ENCODE measurements at regions not wholly inside any gene's neighbourhood (a gene's known extent, or its start where the extent isn't known, plus 50 kb on each side); places are given as distances from the start of the nearest gene placed in this dataset.
A peak's percentile ranks its signal among the peaks of the same experiment; 100 is the strongest.

DNA sequence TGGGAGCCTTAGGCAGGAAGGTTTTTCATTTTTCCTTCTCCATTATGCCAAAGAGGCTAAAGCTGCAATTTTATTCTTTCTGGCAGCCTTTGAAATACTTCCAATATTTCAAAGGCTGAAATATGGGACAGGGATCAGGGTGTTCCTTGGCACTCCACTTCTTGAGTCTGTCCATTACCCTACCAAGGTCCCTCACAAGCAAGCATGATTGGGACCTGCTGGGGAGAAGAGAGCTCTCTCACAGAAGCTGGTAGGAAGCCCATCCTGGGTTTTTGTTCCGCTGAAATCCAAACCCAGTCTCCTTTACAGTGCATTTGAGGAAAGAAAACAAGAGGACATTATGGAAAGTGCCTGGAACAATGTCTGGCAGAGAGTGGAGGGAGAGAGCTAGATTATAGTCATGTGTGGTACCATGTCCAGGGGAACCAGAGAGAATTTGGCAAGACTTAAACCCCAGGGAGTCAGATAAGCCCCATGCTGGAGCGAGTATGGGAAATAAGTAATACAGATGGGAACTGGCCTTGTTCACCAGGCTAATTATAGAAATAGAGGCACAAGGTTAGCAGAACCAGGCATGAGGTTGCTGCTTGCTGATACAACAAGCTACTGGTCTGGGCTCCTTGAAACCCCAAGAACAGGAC lies 104.7 kb downstream of the LSM5 start:
- Mint-ChIP-seq H3K4me3 (no peak overlapping the region), H3K4me1 (no peaks in the 10 kb centered on the region), H3K36me3 (ENCODE audit: low read depth) (no peaks in the 10 kb centered on the region), H3K9me3 (peaks cover 3% of the 10 kb centered on the region), H3K27ac (no peak overlapping the region), H3K27me3 (peaks cover 3% of the 10 kb centered on the region)
- ChIA-PET POLR2A (no interaction called here), CTCF (no interaction called here)
- DNase-seq: no peak

DNA sequence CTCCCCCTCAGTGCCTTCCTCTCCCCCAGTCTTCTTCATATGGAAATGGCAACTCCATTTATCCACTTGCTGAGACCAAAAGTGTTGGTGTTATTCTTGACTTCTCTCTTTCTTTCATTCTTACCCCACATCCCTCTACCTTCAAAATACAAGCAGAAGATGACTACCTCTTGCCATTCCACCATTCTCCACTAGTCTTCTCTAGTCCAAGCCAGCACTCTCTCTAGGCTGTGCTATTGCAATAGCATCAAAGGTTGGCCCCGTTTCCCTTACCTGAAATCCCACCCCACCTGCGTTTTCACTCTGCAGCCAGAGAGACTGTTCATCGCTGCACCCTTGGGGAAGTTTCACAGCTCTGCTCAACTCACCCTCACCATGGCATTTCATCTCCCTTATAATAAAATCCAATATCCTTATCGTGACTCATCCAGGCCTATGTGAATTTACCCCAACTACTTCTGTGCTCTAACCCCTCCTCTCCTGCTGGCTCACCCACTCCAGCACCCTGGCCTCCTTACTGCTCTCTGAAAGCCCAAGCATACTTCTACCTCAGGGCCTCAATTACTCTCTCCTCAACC lies 109.1 kb downstream of the LSM5 start:
- ChIA-PET CTCF (no interaction called here), POLR2A (no interaction called here)
- Mint-ChIP-seq H3K9me3 (peaks cover 3% of the 10 kb centered on the region), H3K36me3 (ENCODE audit: low read depth) (no peaks in the 10 kb centered on the region), H3K27ac (no peak overlapping the region), H3K4me1 (no peaks in the 10 kb centered on the region), H3K27me3 (peaks cover 3% of the 10 kb centered on the region), H3K4me3 (no peak overlapping the region)
- no peak for DNase-seq

GRCh38 chr7:32379510-32380112 lies 110.6 kb downstream of the LSM5 start:
- no peak overlapping the region for H3K4me3 Mint-ChIP-seq
- CTCF ChIA-PET: no interaction called here
- DNase-seq: no peak
- H3K36me3 Mint-ChIP-seq (ENCODE audit: low read depth): no peaks in the 10 kb centered on the region
- no peak overlapping the region for H3K27ac Mint-ChIP-seq
- POLR2A ChIA-PET: no interaction called here
- H3K4me1 Mint-ChIP-seq: no peaks in the 10 kb centered on the region
- peaks cover 3% of the 10 kb centered on the region for H3K9me3 Mint-ChIP-seq
- peaks cover 2% of the 10 kb centered on the region for H3K27me3 Mint-ChIP-seq

GRCh38 chr7:32378988-32379387 lies 111.2 kb downstream of the LSM5 start:
- Mint-ChIP-seq H3K27ac (no peak overlapping the region), H3K36me3 (ENCODE audit: low read depth) (no peaks in the 10 kb centered on the region), H3K4me1 (no peaks in the 10 kb centered on the region), H3K9me3 (peaks cover 3% of the 10 kb centered on the region), H3K27me3 (peaks cover 2% of the 10 kb centered on the region), H3K4me3 (no peak overlapping the region)
- ChIA-PET POLR2A (no interaction called here), CTCF (interaction anchor here (1.2 kb wide), 1 partner anchor 168 kb away, joined by 3 read pairs; no protein-coding TSS in a partner anchor)
- DNase-seq: no peak

DNA sequence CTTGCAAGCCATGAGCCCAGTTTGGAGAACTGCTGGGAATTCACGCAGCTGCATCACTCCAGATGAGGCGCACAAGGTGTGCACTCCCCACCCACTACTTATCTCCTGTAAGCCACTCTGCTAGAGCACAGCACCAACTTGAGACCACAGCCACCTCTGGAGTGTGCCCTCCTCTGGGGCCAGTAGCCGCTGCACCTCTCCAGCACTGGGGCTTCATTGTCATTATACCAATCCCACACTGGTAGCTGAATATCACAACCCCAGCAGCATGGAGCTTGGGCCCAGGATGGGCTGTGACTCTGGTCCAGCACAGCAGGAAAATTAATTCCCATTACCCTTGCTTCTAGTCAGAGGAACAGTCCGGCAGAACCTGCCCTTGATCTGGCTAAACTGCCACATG lies 125.6 kb downstream of the LSM5 start:
- H3K36me3 Mint-ChIP-seq (ENCODE audit: low read depth): no peaks in the 10 kb centered on the region
- POLR2A ChIA-PET: no interaction called here
- no peaks in the 10 kb centered on the region for H3K9me3 Mint-ChIP-seq
- H3K4me3 Mint-ChIP-seq: no peak overlapping the region
- H3K27ac Mint-ChIP-seq: no peak overlapping the region
- H3K27me3 Mint-ChIP-seq: no peaks in the 10 kb centered on the region
- CTCF ChIA-PET: no interaction called here
- no peak for DNase-seq
- H3K4me1 Mint-ChIP-seq: no peaks in the 10 kb centered on the region

DNA sequence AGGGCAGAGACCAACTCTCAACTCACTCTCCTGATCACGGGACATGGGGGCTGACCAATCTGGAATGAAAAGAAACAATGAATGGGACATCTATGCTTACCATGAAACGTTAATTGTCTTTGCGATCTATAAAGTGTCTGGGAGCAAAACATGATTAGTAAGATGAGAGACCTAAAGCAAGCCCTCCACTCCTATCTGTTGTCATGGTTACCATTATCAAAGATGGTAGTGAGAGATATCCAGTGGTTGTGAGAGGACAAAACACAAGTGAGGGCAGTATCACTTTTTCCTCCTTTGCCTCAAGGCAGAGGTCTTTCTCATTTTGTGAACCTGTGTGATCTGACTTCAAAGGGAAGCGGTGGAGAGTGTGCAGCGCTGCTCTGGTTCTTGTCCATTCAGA lies 130.1 kb downstream of the LSM5 start:
- Mint-ChIP-seq H3K27me3 (no peaks in the 10 kb centered on the region), H3K36me3 (ENCODE audit: low read depth) (no peaks in the 10 kb centered on the region), H3K4me1 (no peaks in the 10 kb centered on the region), H3K9me3 (no peaks in the 10 kb centered on the region), H3K4me3 (no peak overlapping the region), H3K27ac (no peak overlapping the region)
- no peak for DNase-seq
- ChIA-PET POLR2A (no interaction called here), CTCF (no interaction called here)

DNA sequence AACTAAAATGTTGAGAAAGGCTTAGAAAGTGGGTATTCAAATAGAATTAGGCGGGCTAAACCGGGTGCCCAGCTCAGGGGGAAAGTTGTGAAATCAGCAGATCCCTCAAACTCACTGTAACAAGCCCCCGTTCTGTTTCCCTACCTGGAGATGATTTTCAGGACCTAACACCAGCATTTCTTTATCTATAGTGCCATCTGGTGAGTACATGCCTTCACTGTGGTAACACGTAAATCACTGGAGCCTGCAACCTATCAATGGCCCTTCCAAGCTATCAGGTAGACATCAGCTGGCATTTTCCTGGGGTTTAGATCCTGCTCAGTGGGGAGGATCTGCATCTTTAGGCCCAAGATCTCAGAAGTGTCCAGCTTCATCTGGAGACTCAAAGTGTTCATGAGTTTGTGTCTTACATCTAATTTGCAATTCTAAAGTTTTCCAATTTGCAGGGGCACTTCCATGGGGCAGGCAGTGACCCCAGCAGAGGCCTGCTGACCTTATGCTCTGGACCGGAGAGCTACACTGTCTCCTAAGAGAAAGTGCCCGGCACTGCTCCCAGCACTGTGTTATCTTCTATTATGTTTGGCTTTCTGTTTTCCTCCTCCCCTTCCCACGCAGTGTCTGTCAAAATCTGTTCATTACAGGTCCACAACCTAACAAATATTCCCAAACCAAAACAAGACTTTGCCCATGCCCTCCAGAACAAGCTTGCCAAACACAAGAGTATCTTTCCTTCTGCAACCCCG lies 132.5 kb downstream of the LSM5 start:
- CTCF ChIA-PET: interaction anchor here (2.5 kb wide), 1 partner anchor 10 kb away, joined by 12 read pairs; no protein-coding TSS in a partner anchor
- DNase-seq: no peak
- no peaks in the 10 kb centered on the region for H3K36me3 Mint-ChIP-seq (ENCODE audit: low read depth)
- H3K9me3 Mint-ChIP-seq: no peaks in the 10 kb centered on the region
- POLR2A ChIA-PET: no interaction called here
- no peaks in the 10 kb centered on the region for H3K4me1 Mint-ChIP-seq
- H3K27ac Mint-ChIP-seq: no peak overlapping the region
- no peak overlapping the region for H3K4me3 Mint-ChIP-seq
- no peaks in the 10 kb centered on the region for H3K27me3 Mint-ChIP-seq

DNA sequence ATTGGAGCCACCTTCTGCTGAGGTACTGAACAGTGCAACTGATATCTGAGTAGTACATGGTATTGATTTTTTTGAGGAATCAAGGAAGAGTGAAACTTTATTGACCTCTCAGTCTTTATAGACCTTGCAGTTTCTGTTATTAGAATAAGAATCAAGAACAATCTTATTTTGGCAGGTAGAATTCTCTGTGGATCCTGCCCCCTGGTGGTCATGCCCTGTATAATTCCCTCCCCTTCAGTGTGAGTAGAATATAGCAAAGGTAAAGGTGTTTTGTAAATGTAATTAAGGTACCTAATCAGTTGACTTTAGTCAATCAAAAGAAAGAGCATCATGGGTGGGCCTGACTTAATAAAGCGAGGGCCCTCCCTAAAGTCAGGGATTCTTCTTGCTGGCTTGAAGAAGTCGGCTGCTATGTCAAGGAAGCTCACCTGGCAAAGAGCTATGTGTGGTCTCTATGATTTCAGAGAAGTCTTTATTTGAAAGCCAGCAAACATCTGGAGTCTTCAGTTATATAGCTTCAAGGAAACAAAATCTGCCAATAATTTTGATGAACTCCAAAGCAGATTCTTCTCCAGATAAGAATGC lies 142.8 kb downstream of the LSM5 start:
- Mint-ChIP-seq H3K9me3 (no peaks in the 10 kb centered on the region), H3K4me3 (no peak overlapping the region), H3K27ac (no peak overlapping the region), H3K4me1 (no peaks in the 10 kb centered on the region), H3K36me3 (ENCODE audit: low read depth) (no peaks in the 10 kb centered on the region), H3K27me3 (no peaks in the 10 kb centered on the region)
- ChIA-PET CTCF (interaction anchor here (0.8 to 2.2 kb wide), 5 partner anchors 10 to 603 kb away, joined by 3 to 21 read pairs (median 4); no protein-coding TSS in a partner anchor), POLR2A (no interaction called here)
- peak; percentile 28 for DNase-seq

DNA sequence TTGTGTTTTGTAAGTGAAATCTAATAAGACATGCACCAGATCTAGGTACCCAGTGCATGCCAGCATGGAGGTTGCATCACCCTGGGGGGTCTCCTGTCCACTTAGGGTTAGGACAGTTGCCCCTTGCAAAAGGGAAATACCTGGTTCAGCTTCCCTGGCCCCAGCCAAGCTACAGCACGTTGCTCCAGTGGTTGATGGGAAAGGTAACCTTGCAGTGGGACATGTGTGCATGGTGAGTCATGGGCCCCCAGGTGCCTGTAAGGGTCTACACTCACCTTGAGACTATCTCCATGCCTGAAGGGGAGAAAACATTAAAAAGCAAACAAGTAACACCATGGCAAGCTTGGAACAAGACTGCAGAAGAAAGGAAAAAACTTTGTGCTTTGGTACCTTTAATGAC lies 143.9 kb downstream of the LSM5 start:
- no peaks in the 10 kb centered on the region for H3K9me3 Mint-ChIP-seq
- CTCF ChIA-PET: no interaction called here
- H3K27ac Mint-ChIP-seq: no peak overlapping the region
- H3K27me3 Mint-ChIP-seq: no peaks in the 10 kb centered on the region
- DNase-seq: no peak
- no peak overlapping the region for H3K4me3 Mint-ChIP-seq
- no peaks in the 10 kb centered on the region for H3K36me3 Mint-ChIP-seq (ENCODE audit: low read depth)
- POLR2A ChIA-PET: no interaction called here
- no peaks in the 10 kb centered on the region for H3K4me1 Mint-ChIP-seq

DNA sequence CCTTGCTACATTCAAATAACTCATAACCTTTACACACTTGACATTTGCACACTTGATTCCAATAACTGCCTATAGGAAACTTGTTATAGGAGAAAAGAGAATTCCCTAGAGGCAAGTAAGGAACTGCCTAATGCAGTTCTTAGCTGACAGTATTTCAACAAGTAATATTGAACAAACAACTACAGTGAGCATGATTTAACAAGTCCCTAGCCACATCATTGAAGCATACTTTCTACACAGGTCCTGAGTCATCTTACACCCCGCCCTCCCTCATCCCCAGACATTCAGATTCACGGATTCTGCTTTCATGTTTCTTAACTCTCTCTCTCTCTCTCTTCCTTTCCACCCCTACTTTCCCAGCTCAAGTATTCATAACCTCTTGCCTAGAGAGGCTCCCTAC lies 153.5 kb downstream of the LSM5 start:
- Mint-ChIP-seq H3K4me1 (no peaks in the 10 kb centered on the region), H3K36me3 (ENCODE audit: low read depth) (no peaks in the 10 kb centered on the region), H3K27ac (no peak overlapping the region), H3K9me3 (no peaks in the 10 kb centered on the region), H3K27me3 (no peaks in the 10 kb centered on the region), H3K4me3 (no peak overlapping the region)
- ChIA-PET POLR2A (no interaction called here), CTCF (interaction anchor here (2.6 kb wide), 1 partner anchor 18 kb away, joined by 6 read pairs; no protein-coding TSS in a partner anchor)
- DNase-seq: no peak

DNA sequence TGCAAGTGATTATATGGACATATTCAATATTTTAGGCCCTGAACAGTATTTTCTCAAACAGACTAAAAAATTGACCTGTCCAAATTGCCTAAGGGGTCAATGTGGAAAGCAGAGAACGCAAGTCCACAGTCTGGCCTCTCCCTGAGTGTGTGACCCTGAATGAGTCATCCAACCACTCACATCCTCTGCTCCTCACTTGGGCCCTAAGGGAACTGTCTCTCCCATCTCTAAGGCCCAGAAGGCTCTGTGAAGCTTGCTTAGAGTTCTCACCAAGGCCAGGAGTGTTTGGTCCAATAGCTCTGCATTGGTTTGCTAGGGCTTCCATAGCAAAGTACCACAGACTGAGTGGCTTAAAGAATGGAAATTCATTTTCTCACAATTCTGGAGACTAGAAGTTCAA lies 155.1 kb downstream of the LSM5 start:
- Mint-ChIP-seq H3K27me3 (no peaks in the 10 kb centered on the region), H3K4me1 (no peaks in the 10 kb centered on the region), H3K27ac (no peak overlapping the region), H3K9me3 (peaks cover 5% of the 10 kb centered on the region), H3K36me3 (ENCODE audit: low read depth) (no peaks in the 10 kb centered on the region), H3K4me3 (no peak overlapping the region)
- ChIA-PET CTCF (no interaction called here), POLR2A (no interaction called here)
- no peak for DNase-seq

- H3K4me1 Mint-ChIP-seq: no peaks in the 10 kb centered on the region
- no peak for DNase-seq
- H3K36me3 Mint-ChIP-seq (ENCODE audit: low read depth): no peaks in the 10 kb centered on the region
- H3K27ac Mint-ChIP-seq: no peak overlapping the region
- POLR2A ChIA-PET: no interaction called here
- no peaks in the 10 kb centered on the region for H3K27me3 Mint-ChIP-seq
- no peak overlapping the region for H3K4me3 Mint-ChIP-seq
- peaks cover 5% of the 10 kb centered on the region for H3K9me3 Mint-ChIP-seq
- CTCF ChIA-PET: interaction anchor here (1.0 to 1.2 kb wide), 2 partner anchors 23 to 120 kb away, joined by 3 to 6 read pairs; no protein-coding TSS in a partner anchor
Measured at GRCh38 chr7:32330602-32331001, 159.6 kb downstream of the LSM5 start.

- ChIA-PET CTCF (no interaction called here), POLR2A (no interaction called here)
- Mint-ChIP-seq H3K4me1 (no peaks in the 10 kb centered on the region), H3K27ac (no peak overlapping the region), H3K4me3 (no peak overlapping the region), H3K36me3 (ENCODE audit: low read depth) (no peaks in the 10 kb centered on the region), H3K27me3 (no peaks in the 10 kb centered on the region), H3K9me3 (no peaks in the 10 kb centered on the region)
- no peak for DNase-seq
Measured at GRCh38 chr7:32326078-32326477, 164.1 kb downstream of the LSM5 start.
